Hepatocyte (in vitro differentiated cells): ENCODE measurements at regions not wholly inside any gene's neighbourhood (a gene's known extent, or its start where the extent isn't known, plus 50 kb on each side); places are given as distances from the start of the nearest gene placed in this dataset.

ENCODE experiments used
- CTCF ChIP-seq: fragments of 200-600 bp; sonication (generic); IDR thresholded peaks from 2 replicates; pipeline ENCODE4 v1.5.1; 2016; ENCODE audit warnings: antibody characterized with exemption, mild to moderate bottlenecking; ENCODE audit not compliant: poor library complexity
- EZH2phosphoT487 ChIP-seq: fragments of 200-600 bp; sonication (generic); IDR thresholded peaks from one replicate; pipeline ENCODE4 v1.6.1; 2018; ENCODE audit warnings: antibody characterized with exemption, mild to moderate bottlenecking, low read depth, moderate library complexity; ENCODE audit not compliant: unreplicated experiment, severe bottlenecking

- TF ChIP-seq CTCF (no peak), EZH2phosphoT487 (no peak)
These were observed 65.3 kb upstream of the MYLIP start for GRCh38 chr6:16063580-16063979.
